NCI-H1417 treated with DMSO at 0.1 percent for 48 hours (cell line): ENCODE measurements at regions not wholly inside any gene's neighbourhood (a gene's known extent, or its start where the extent isn't known, plus 50 kb on each side); places are given as distances from the start of the nearest gene placed in this dataset.
"Not testable (repeated sequence)": the region's sequence is repeated elsewhere in the genome, so short reads cannot be mapped to it uniquely, and the experiment has no call there.

ENCODE experiments used
- DNase-seq: peaks from one replicate; lab custom pipeline; 2025; lab: John Stamatoyannopoulos, UW

- no peak for DNase-seq
Measured at GRCh38 chr17:70375406-70375805, 206.1 kb downstream of the KCNJ2 start.

GRCh38 chr17:70375813-70376770 lies 206.8 kb downstream of the KCNJ2 start:
- no peak for DNase-seq

- DNase-seq = no peak
Measured at GRCh38 chr17:70377654-70378053, 208.3 kb downstream of the KCNJ2 start.

- DNase-seq = no peak
Measured at GRCh38 chr17:70378076-70378475, 208.7 kb downstream of the KCNJ2 start.

GRCh38 chr17:70379945-70380344 lies 210.6 kb downstream of the KCNJ2 start:
- DNase-seq = no peak

- DNase-seq = not testable (repeated sequence)
Measured at GRCh38 chr17:70381916-70382315, 212.6 kb downstream of the KCNJ2 start.

GRCh38 chr17:70388326-70388725 lies 219.0 kb downstream of the KCNJ2 start:
- DNase-seq = no peak

GRCh38 chr17:70389232-70389757 lies 220.0 kb downstream of the KCNJ2 start:
- not testable (repeated sequence) for DNase-seq

GRCh38 chr17:70390049-70390448 lies 220.7 kb downstream of the KCNJ2 start:
- DNase-seq = no peak

GRCh38 chr17:70394473-70395232 lies 225.3 kb downstream of the KCNJ2 start:
- DNase-seq = no peak

GRCh38 chr17:70405492-70406220 lies 236.3 kb downstream of the KCNJ2 start:
- no peak for DNase-seq

GRCh38 chr17:70407506-70407905 lies 238.2 kb downstream of the KCNJ2 start:
- no peak for DNase-seq

GRCh38 chr17:70408768-70409167 lies 239.4 kb downstream of the KCNJ2 start:
- no peak for DNase-seq

- DNase-seq = no peak
Measured at GRCh38 chr17:70414300-70414699, 245.0 kb downstream of the KCNJ2 start.

- no peak for DNase-seq
Measured at GRCh38 chr17:70420861-70421445, 251.6 kb downstream of the KCNJ2 start.

GRCh38 chr17:70422862-70423261 lies 253.5 kb downstream of the KCNJ2 start:
- no peak for DNase-seq

GRCh38 chr17:70423562-70423961 lies 254.2 kb downstream of the KCNJ2 start:
- DNase-seq = no peak

- no peak for DNase-seq
Measured at GRCh38 chr17:70426752-70427151, 257.4 kb downstream of the KCNJ2 start.

- no peak for DNase-seq
Measured at GRCh38 chr17:70434536-70435490, 265.5 kb downstream of the KCNJ2 start.

GRCh38 chr17:70437656-70438055 lies 268.3 kb downstream of the KCNJ2 start:
- DNase-seq = no peak
